Endothelial cell of umbilical vein (primary cell): ENCODE measurements at regions not wholly inside any gene's neighbourhood (a gene's known extent, or its start where the extent isn't known, plus 50 kb on each side); places are given as distances from the start of the nearest gene placed in this dataset.
"Not testable (repeated sequence)": the region's sequence is repeated elsewhere in the genome, so short reads cannot be mapped to it uniquely, and the experiment has no call there.

ENCODE experiments used
- BruUV-seq: library from RNA; stranded (reverse); fragments of 400-500 nt; replicated peaks from 2 replicates; lab custom pipeline; 2021; lab: Mats Ljungman, UMichigan
- CTCF ChIA-PET: fragments of 300-600, 350-600 bp; sonication (Branson Sonifier 250); formaldehyde crosslinking; loops from one replicate; lab custom pipeline; 2021; ENCODE audit warnings: antibody characterized with exemption, inconsistent platforms; lab: Charles Lee
- POLR2A ChIA-PET: fragments of 300-600, 350-600 bp; sonication (Branson Sonifier 250); formaldehyde crosslinking; loops from one replicate; lab custom pipeline; 2021; ENCODE audit warnings: antibody characterized with exemption, inconsistent platforms; lab: Charles Lee
- DNase-seq: peaks from one replicate; pipeline ENCODE4 v3.0.0-alpha.2; 2011; ENCODE audit warnings: low read depth, low spot score
- FAIRE-seq: peaks from 2 replicates; lab custom pipeline; 2011; peaks lifted over from hg19 to GRCh38; lab: Jason Lieb, UNC
- H2AFZ ChIP-seq: 2 replicates; pipeline ENCODE4 v1.6.0; 2012; ENCODE audit warnings: low read depth, low read length, control low read depth, inconsistent platforms
- H3K27ac ChIP-seq: 2 replicates; pipeline ENCODE4 v1.5.1; 2011; ENCODE audit warnings: low read depth, mild to moderate bottlenecking, control low read depth, low read length, moderate library complexity; ENCODE audit not compliant: insufficient read depth
- H3K27me3 ChIP-seq, 2 experiments: 2 replicates each; pipeline versions ENCODE4 v1.6.0 to v1.6.1; 2011; ENCODE audit warnings: low read length in 2 of 2, mixed read lengths in 1 of 2; ENCODE audit not compliant: control insufficient read depth in 2 of 2, insufficient read depth in 2 of 2
- H3K36me3 ChIP-seq, 2 experiments: 2 replicates in 1 of 2; 3 replicates in 1 of 2; pipeline ENCODE4 v1.5.1; 2011; ENCODE audit warnings: low read length in 2 of 2, mild to moderate bottlenecking in 1 of 2, moderate library complexity in 1 of 2; ENCODE audit not compliant: control insufficient read depth in 2 of 2, insufficient read depth in 2 of 2; ENCODE audit errors: extremely low read depth in 1 of 2
- H3K4me1 ChIP-seq: 3 replicates; pipeline ENCODE4 v1.5.1; 2011; ENCODE audit warnings: mild to moderate bottlenecking, low read length; ENCODE audit not compliant: control insufficient read depth, insufficient read depth; ENCODE audit errors: extremely low read depth
- H3K4me2 ChIP-seq: 2 replicates; pipeline ENCODE4 v1.6.1; 2011; ENCODE audit warnings: low read length, control low read depth, mixed read lengths; ENCODE audit not compliant: insufficient read depth
- H3K4me3 ChIP-seq, 3 experiments: fragments of 200-600 bp in 1 of 3; sonication (generic), shearing (Covaris generic) in 1 of 3; replicated peaks in 1 of 3; 2 replicates each; pipeline ENCODE4 v1.5.1; 2011 to 2016; ENCODE audit warnings: control low read depth in 3 of 3, low read length in 3 of 3, mild to moderate bottlenecking in 2 of 3, inconsistent platforms in 1 of 3, low read depth in 1 of 3, moderate library complexity in 1 of 3; ENCODE audit not compliant: insufficient read depth in 1 of 3
- H3K79me2 ChIP-seq: 2 replicates; pipeline ENCODE4 v1.6.0; 2012; ENCODE audit warnings: low read length, inconsistent platforms; ENCODE audit not compliant: control insufficient read depth, insufficient read depth
- H3K9ac ChIP-seq: replicated peaks from 2 replicates; pipeline ENCODE3; 2011; ENCODE audit warnings: low read length, control low read depth; ENCODE audit not compliant: insufficient read depth; ENCODE audit errors: extremely low read depth
- H3K9me1 ChIP-seq: replicated peaks from 3 replicates; pipeline ENCODE4 v1.6.0; 2011; ENCODE audit warnings: mild to moderate bottlenecking, low read length; ENCODE audit not compliant: control insufficient read depth, insufficient read depth; ENCODE audit errors: extremely low read depth
- H3K9me3 ChIP-seq: replicated peaks from 2 replicates; pipeline ENCODE4 v1.5.1; 2012; ENCODE audit warnings: low read length, inconsistent platforms; ENCODE audit not compliant: control insufficient read depth, insufficient read depth
- H4K20me1 ChIP-seq: replicated peaks from 2 replicates; pipeline ENCODE3; 2011; ENCODE audit warnings: mild to moderate bottlenecking, low read length; ENCODE audit not compliant: control insufficient read depth, insufficient read depth; ENCODE audit errors: extremely low read depth
- EZH2 ChIP-seq: IDR thresholded peaks from 2 replicates; pipeline ENCODE4 v1.6.1; 2012; ENCODE audit warnings: borderline replicate concordance, low read depth, mild to moderate bottlenecking, moderate library complexity, low read length, inconsistent platforms; ENCODE audit not compliant: severe bottlenecking
- GATA2 ChIP-seq: IDR thresholded peaks from 2 replicates; pipeline ENCODE4 v1.7.0; 2011; ENCODE audit warnings: low read depth, mild to moderate bottlenecking, moderate library complexity, mixed read lengths, low read length; ENCODE audit not compliant: insufficient read length, insufficient read depth
- dilution Hi-C: fragments of 300-500 bp; cut with MboI; formaldehyde crosslinking; loops from one replicate; pipeline ENCODE4 v1.15.0; 2019; ENCODE audit warnings: low sequenced_read_pairs; ENCODE audit not compliant: extremely low pct_ligation_motif_present
- intact Hi-C: fragments of 100-400 bp; cut with micrococcal nuclease; formaldehyde crosslinking; loops from one replicate; pipeline ENCODE4 v1.10.0; 2022

DNA sequence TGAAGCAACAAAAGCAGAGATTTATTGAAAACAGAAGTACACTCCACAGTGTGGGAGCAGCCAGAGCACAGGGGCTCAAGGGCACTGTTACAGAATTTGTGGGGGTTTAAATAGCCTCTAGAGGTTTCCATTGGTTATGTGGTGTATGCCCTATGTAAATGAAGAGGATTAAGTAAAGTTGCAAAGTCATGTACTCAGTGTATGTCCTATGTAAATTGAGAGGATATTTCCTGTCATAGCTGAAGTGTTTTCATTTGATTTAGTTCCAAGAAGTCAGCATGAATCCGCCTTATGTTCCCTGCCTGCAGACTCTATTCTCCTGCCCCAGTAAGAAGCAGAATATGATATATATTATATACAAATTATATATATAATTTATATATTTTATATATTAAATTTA lies 966.0 kb upstream of the COX7C start:
- intact Hi-C loops (no loop called here), dilution Hi-C loops (no loop called here)
- no TSS peak for BruUV-seq
- FAIRE-seq (no peak), DNase-seq (no peak)
- Histone ChIP-seq H3K27me3 (no peaks in the 10 kb centered on the region), H3K4me3 (no peak overlapping the region), H3K79me2 (no peaks in the 10 kb centered on the region), H3K4me2 (no peak overlapping the region), H2AFZ (no peak overlapping the region), H3K36me3 (no peaks in the 10 kb centered on the region), H3K9me1 (no peaks in the 10 kb centered on the region), H3K9ac (no peak overlapping the region), H3K4me1 (no peaks in the 10 kb centered on the region), H3K9me3 (peaks cover 4% of the 10 kb centered on the region), H3K27ac (no peak overlapping the region), H4K20me1 (no peaks in the 10 kb centered on the region)
- CTCF ChIA-PET, result no interaction called here
- TF ChIP-seq GATA2 (no peak), EZH2 (no peak)
- POLR2A ChIA-PET, result no interaction called here

DNA sequence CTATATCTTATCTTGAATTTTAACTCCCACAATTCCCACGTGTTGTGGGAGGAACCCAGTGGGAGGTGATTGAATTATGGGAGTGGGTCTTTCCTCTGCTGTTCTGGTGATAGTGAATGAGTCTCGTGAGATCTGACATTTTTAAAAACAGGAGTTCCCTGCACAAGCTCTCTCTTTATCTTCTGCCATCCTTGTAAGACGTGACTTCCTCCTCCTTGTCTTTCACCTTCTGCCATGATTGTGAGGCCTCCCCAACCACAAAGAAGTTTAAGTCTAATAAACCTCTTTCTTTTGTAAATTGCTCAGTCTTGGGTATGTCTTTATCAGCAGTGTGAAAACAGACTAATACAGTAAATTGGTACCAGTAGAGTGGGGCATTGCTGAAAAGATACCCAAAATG lies 963.6 kb upstream of the COX7C start:
- H2AFZ ChIP-seq, POLR2A ChIA-PET, H3K27me3 ChIP-seq, BruUV-seq, H3K27ac ChIP-seq, DNase-seq, CTCF ChIA-PET, H3K9me3 ChIP-seq, H3K36me3 ChIP-seq, H3K9me1 ChIP-seq, H3K4me3 ChIP-seq, H3K9ac ChIP-seq, H3K79me2 ChIP-seq, intact Hi-C loops, H3K4me2 ChIP-seq, H4K20me1 ChIP-seq, FAIRE-seq, H3K4me1 ChIP-seq, dilution Hi-C loops: not testable (repeated sequence)
